ENCODE measurements at regions not wholly inside any gene's neighbourhood (a gene's known extent, or its start where the extent isn't known, plus 50 kb on each side); places are given as distances from the start of the nearest gene placed in this dataset.
"Not testable (repeated sequence)": the region's sequence is repeated elsewhere in the genome, so short reads cannot be mapped to it uniquely, and the experiment has no call there.

DNA sequence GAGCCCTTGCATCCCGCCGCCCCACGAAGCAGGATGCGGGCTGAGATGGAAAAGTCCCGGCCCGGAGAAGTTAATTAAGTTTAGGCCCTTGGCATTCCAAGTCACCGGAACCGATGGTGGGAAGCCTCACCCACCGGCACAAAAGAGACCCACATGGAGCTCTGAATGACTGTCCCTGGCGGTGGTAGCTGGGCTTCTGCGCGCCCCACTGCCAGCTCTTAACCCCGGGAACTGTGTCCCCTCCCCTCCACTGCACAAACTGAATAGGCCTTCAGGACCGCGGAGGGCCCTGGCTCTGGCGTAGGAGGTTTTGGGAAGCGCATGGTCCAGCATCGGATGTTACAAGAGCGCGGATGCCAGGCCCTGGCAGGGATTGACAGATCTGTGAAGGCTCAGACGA is 291.1 kb upstream of the TUT7 start:
- DNase-seq, result peak in 1 of 2 donors; percentile 6

DNA sequence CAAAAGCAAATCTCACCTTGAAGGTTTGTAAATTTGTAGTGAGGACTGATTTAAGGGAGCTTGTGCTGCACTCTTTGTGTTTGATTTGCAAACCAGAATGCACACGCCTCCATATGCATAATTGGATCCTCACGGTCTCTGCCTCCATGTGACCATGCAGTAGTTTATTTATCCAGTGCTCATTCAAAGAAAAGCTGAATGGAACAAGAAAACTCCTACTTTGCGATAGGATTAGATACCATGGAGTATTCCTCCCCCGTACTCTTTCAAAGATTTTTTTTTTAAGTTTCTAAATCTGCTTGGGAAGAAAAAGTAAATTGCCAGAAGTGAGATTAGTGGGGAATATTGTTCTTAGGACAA is 290.4 kb upstream of the TUT7 start:
- no peak for DNase-seq

GRCh38 chr9:86643946-86644674 is 289.9 kb upstream of the TUT7 start:
- DNase-seq, result no peak

DNA sequence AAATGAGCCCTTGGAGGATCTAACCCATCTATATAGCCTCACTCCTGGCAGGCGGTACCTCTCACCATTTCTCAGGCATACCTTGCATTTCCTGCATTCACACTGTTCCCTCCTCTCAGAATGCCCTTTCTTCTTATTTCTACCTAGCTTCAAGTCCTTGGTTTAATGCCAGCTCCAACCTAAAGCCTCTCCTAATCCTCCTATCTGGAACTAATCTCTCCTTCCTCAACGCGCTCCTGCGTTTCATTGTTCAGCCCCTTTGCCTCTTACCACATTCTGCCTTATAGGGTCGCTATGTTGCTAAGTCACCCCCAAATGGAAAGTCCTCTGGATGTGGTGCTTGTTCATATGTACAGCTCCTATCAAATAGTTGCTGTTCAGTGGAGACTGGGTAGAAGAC is 288.5 kb upstream of the TUT7 start:
- no peak for DNase-seq

DNA sequence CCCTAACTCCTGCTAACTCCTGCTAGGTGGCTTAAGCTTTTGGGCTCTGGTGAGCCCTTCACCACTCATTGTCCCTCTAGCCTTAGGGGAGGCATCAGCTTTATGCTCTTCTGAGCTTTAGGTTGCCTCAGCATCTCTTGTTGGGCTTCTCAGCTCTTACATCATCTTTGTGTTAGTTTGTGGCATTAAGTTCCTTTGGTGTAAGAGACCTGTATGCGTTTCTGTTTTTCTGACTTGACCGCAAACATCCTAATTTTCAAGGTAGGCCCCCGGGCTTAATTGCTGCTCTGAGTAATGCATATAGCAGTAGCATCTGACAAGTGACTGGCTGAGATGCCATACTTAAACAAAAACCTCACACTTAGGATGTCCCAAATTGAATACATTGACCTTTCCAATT is 287.8 kb upstream of the TUT7 start:
- no peak for DNase-seq

- no peak for DNase-seq
These were observed 285.7 kb upstream of the TUT7 start for GRCh38 chr9:86639899-86640379.

- no peak for DNase-seq
These were observed 285.1 kb upstream of the TUT7 start for GRCh38 chr9:86639287-86639686.

- DNase-seq, result no peak
These were observed 283.9 kb upstream of the TUT7 start for GRCh38 chr9:86638109-86638508.

DNA sequence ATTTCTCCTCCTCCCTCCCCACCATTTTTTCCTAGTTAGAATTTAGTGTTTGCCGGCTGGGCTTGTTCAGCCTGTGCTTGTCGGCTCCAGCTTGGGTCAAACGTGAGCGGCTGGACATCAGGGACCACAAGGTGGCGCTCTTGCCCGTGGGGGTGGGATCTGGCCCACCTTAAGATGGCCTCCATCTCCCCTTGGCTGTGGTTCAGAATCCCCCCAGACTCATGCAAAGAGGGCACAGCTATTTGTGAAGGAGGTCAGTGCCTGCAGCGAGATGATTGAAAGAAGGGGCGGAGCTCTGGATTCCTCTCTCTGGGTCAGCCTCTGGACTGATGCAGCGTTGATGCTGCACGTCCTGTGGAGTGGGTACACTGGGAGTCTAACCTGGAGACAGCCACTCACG is 283.3 kb upstream of the TUT7 start:
- peak in 1 of 2 donors; percentile 15 for DNase-seq

- DNase-seq, result no peak
These were observed 282.3 kb upstream of the TUT7 start for GRCh38 chr9:86636519-86636918.

GRCh38 chr9:86636038-86636437 is 281.8 kb upstream of the TUT7 start:
- DNase-seq, result no peak

GRCh38 chr9:86634501-86634900 is 280.3 kb upstream of the TUT7 start:
- DNase-seq, result no peak

DNA sequence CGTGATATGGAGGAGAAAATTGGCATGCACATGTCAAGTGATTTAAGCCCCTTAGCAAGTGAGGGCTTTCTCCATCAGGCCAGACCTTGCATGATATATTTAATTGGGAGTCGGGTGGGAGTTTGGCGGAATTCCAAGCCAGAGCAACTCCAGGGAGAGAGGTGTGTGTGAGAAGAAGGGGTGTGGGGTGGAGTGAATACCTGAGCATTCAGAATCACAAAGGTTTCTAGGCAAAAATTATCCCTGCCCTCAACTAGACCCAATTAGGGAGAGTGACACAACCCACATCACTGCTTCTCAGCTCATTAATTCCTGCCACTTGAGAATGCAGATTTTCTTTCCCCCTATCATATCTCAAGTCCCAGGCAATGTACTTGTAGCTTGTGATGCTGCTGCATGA is 279.7 kb upstream of the TUT7 start:
- no peak for DNase-seq

DNA sequence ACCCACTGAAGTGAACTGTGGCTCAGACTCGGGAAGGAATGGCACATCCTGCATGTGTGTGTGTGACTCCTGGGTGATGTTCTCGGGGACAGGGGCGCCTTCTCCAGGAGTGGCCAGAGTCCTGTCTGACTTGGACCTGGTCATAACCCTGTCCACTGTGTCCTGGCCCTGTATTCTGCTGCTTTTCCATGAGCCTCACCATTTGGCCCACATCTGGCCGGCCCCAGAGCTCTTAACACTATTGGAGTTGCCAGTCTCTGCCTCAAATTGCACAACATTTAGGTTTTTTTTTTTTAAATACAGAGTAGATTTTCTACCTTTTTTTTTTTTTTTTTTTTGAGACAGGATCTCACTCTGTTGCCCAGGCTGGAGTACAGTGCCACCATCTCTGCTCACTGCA is 278.3 kb upstream of the TUT7 start:
- no peak for DNase-seq

DNA sequence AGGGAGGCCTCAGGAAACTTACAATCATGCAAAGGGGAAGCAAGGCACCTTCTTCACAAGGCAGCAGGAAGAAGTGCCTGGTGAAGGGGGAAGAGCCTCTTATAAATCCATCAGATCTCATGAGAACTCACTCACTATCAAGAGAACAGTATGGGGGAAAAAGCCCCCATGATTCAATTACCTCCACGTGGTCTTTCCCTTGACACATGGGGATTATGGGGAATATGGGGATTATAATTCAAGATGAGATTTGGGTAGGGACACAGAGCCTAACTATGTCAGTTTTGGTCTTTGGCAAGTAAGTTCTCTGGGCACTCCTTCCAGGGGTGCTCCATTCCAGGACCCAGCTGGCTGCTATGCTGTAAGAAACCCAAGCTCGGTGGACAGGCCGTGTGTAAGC is 275.3 kb upstream of the TUT7 start:
- no peak for DNase-seq

- DNase-seq, result no peak
These were observed 272.6 kb upstream of the TUT7 start for GRCh38 chr9:86626802-86627201.

- DNase-seq, result no peak
These were observed 270.4 kb upstream of the TUT7 start for GRCh38 chr9:86624630-86625029.

- no peak for DNase-seq
These were observed 260.9 kb upstream of the TUT7 start for GRCh38 chr9:86614871-86615849.

DNA sequence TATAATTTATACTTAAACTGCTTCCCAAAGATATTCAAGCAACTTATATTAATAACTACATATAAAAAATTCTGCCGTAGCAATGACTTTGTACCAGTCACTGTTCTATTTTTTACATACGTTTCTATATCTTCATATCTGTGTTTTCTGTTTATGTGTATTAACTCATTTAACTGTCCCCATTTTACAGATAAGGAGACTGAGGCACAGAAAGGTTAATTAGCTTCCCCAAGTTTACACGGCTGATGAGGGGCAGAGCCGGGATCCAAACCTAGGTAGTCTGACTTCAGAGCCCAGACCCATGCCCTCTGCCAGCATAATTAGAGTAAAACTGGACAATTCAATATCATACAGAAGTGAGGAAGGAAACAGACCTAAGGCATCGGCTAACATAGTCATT is 259.7 kb upstream of the TUT7 start:
- DNase-seq, result no peak

- not testable (repeated sequence) for DNase-seq
These were observed 257.3 kb upstream of the TUT7 start for GRCh38 chr9:86611534-86611933.

DNA sequence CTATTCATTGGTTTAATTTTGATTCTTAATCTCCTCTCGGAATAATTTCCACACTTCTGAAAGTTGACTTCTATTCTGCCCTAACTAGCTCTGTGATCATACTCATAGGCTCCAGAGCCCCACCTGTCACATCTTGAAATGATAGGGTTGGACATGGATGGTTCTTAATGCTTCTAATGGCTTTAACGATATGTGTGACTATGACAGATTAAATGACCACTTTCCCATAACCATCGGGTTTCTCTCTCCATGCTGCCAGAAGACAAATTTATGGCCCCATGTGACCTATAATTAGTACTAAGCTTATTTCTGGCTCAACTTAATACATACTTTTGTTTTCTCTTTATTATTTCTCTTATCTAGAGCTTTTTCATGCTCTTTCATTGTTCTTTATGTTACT is 251.1 kb upstream of the TUT7 start:
- no peak for DNase-seq

DNA sequence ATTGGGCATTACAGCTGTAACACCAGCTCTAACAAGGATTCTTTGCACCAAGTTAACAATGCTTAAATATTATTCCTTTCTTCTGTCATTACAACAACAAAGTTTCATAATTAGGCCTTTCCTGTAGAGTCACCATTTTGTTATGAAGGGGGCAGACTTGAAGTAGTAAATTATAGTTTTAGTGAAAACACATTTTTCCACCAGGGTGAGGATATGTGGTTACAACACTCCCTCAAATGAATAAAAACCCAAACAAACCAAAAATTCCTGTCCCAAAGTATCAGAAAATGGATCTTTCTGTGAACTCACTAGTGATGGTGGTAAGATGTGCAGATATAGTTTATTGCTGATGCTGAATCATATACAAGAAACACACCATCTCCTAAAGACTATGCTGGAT is 250.5 kb upstream of the TUT7 start:
- no peak for DNase-seq

DNA sequence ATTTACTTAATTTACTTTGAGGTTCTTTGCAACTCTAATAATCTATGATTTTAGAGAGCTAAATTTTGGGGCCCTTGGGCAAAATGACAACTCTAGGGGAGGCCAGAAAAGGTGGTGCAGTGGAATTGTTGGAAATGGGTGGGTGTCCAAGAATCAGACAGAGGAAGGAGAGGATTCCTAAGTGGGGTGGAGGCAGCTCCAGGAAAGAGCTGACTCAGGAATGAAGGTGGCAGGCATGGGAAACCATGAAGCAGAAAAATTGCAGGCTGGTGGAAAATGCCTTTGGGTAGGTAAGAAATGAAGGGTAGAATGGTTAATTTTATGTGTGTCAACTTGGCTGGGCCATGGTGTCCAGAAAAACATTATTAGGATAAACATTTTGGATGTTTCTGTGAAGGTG is 248.5 kb upstream of the TUT7 start:
- no peak for DNase-seq

- no peak for DNase-seq
These were observed 247.5 kb upstream of the TUT7 start for GRCh38 chr9:86601697-86602096.

Data from hippocampal formation (tissue), 2 donors.